ENCODE measurements at regions not wholly inside any gene's neighbourhood (a gene's known extent, or its start where the extent isn't known, plus 50 kb on each side); places are given as distances from the start of the nearest gene placed in this dataset.

DNA sequence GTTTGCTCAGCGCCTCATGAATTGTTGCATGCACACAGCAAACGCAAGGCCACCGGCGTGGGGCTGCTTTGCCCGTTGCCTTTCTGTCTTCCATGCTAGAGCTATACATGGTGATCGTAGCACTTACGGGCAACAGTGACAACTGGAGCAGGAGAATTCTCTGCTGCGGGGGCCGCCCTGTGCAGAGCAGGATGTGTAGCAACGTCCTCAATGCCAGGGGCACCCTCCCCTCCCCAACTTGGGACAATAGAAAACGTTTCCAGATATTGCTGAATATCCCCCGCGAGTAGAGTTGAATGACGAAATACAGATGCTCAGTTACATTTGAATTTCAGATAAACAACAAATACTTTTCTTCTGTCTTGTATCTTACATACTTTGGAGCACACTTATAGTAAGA is 198.7 kb downstream of the TFAP2C start:
- Histone ChIP-seq H3K36me3 (no peaks in the 10 kb centered on the region), H3K4me1 (no peaks in the 10 kb centered on the region), H3K4me3 (ENCODE audit: low read depth, low read length) (no peak overlapping the region), H3K27me3 (no peaks in the 10 kb centered on the region), H3K9me3 (no peaks in the 10 kb centered on the region)
- no peak for DNase-seq
- TF ChIP-seq CTCF (IDR thresholded peaks at IDR 0.05; ENCODE audit: low read depth, low read length), result no peak

- no peak for TF ChIP-seq CTCF (IDR thresholded peaks at IDR 0.05; ENCODE audit: low read depth, low read length)
- Histone ChIP-seq H3K36me3 (no peaks in the 10 kb centered on the region), H3K4me3 (ENCODE audit: low read depth, low read length) (no peak overlapping the region), H3K4me1 (no peaks in the 10 kb centered on the region), H3K27me3 (no peaks in the 10 kb centered on the region), H3K9me3 (no peaks in the 10 kb centered on the region)
- DNase-seq, result no peak
Measured at GRCh38 chr20:56828402-56828801, 199.3 kb downstream of the TFAP2C start.

- Histone ChIP-seq H3K9me3 (no peaks in the 10 kb centered on the region), H3K27me3 (no peaks in the 10 kb centered on the region), H3K36me3 (no peaks in the 10 kb centered on the region), H3K4me1 (no peaks in the 10 kb centered on the region), H3K4me3 (ENCODE audit: low read depth, low read length) (no peak overlapping the region)
- TF ChIP-seq CTCF (IDR thresholded peaks at IDR 0.05; ENCODE audit: low read depth, low read length), result no peak
- no peak for DNase-seq
Measured at GRCh38 chr20:56829788-56830385, 200.8 kb downstream of the TFAP2C start.

GRCh38 chr20:56831795-56832194 is 202.7 kb downstream of the TFAP2C start:
- DNase-seq, result no peak
- Histone ChIP-seq H3K4me1 (no peaks in the 10 kb centered on the region), H3K9me3 (no peaks in the 10 kb centered on the region), H3K36me3 (no peaks in the 10 kb centered on the region), H3K4me3 (ENCODE audit: low read depth, low read length) (no peak overlapping the region), H3K27me3 (no peaks in the 10 kb centered on the region)
- TF ChIP-seq CTCF (IDR thresholded peaks at IDR 0.05; ENCODE audit: low read depth, low read length), result no peak

DNA sequence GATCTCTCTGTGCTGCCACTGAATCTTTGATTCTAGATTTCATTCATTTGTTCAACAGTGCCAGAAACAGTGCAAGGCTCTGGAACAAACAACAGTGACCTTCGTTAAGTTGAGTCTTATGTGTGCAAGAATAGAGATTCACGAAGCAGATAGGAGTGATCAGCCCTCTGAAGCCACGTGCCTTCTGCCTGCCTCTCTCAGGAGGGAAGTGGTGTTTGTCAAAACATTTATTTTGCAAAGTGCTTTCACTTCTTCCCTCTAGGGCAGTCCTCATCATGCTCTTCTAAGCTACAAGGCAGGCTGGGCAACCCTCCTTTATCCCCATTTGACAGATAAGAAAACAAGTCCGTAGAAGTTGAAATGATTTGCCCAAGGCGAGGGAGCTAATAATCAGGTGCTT is 204.3 kb downstream of the TFAP2C start:
- DNase-seq, result no peak
- no peak for TF ChIP-seq CTCF (IDR thresholded peaks at IDR 0.05; ENCODE audit: low read depth, low read length)
- H3K27me3 ChIP-seq, result no peaks in the 10 kb centered on the region
- no peak overlapping the region for H3K4me3 ChIP-seq (ENCODE audit: low read depth, low read length)
- no peaks in the 10 kb centered on the region for H3K9me3 ChIP-seq
- no peaks in the 10 kb centered on the region for H3K4me1 ChIP-seq
- no peaks in the 10 kb centered on the region for H3K36me3 ChIP-seq

DNA sequence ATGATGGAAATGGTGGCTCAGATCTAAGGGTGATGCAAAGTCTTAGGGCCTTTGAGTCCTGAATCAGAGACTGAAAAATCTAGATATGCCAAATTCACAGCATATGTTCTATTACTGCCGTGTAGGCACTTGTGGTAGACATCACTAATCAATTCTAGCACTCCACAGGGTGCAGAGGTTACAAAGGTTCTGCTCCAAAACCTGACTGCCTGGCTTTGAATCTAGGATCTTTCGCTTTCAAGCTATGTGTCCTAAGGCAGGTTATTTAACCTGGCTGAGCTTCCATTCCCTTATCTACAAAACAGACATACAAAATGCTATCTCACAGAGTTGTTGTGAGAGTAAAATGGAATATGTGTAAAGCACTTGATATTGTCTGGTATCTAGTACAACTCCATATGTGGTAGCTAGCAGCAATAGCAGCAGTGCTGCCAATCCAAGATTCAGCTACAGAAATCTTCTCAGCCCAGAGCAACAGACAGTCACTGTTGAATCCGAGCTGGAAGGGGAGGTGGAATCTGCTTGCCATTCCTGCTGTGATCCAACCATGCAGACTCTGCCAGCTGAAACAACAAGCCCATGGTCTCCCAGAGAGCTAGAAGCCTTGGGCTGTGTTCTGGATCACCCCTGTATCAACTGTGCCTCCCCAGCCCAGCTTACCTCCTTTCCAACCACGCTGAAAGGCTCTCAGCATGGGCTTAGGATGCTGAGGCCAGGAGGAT is 206.9 kb downstream of the TFAP2C start:
- Histone ChIP-seq H3K4me3 (ENCODE audit: low read depth, low read length) (no peak overlapping the region), H3K36me3 (no peaks in the 10 kb centered on the region), H3K27me3 (no peaks in the 10 kb centered on the region), H3K9me3 (no peaks in the 10 kb centered on the region), H3K4me1 (no peaks in the 10 kb centered on the region)
- no peak for TF ChIP-seq CTCF (IDR thresholded peaks at IDR 0.05; ENCODE audit: low read depth, low read length)
- no peak for DNase-seq

All from BE2C (cell line).